ENCODE measurements at regions not wholly inside any gene's neighbourhood (a gene's known extent, or its start where the extent isn't known, plus 50 kb on each side); places are given as distances from the start of the nearest gene placed in this dataset.
"Not testable (repeated sequence)": the region's sequence is repeated elsewhere in the genome, so short reads cannot be mapped to it uniquely, and the experiment has no call there.

GRCh38 chr14:99995700-99996356 lies 69.4 kb upstream of the EVL start:
- DNase-seq: peak; percentile 32

GRCh38 chr14:99996951-99997571 lies 68.2 kb upstream of the EVL start:
- DNase-seq: no peak

GRCh38 chr14:100000398-100000797 lies 64.8 kb upstream of the EVL start:
- not testable (repeated sequence) for DNase-seq

- DNase-seq: no peak
Observed at GRCh38 chr14:100004392-100004791, 60.8 kb upstream of the EVL start.

- no peak for DNase-seq
Observed at GRCh38 chr14:100007254-100007653, 58.0 kb upstream of the EVL start.

- not testable (repeated sequence) for DNase-seq
Observed at GRCh38 chr14:100009802-100010201, 55.4 kb upstream of the EVL start.

- no peak for DNase-seq
Observed at GRCh38 chr14:100010679-100011078, 54.5 kb upstream of the EVL start.

GRCh38 chr14:100011628-100012325 lies 53.4 kb upstream of the EVL start:
- no peak for DNase-seq

- DNase-seq: peak; percentile 40
Observed at GRCh38 chr14:100012478-100013327, 52.5 kb upstream of the EVL start.

- DNase-seq: no peak
Observed at GRCh38 chr14:100015251-100015655, 50.0 kb upstream of the EVL start.
